ENCODE measurements at regions not wholly inside any gene's neighbourhood (a gene's known extent, or its start where the extent isn't known, plus 50 kb on each side); places are given as distances from the start of the nearest gene placed in this dataset.

GRCh38 chr2:139369423-139370409 lies 589.5 kb upstream of the NXPH2 start:
- no peak for TF ChIP-seq USF1 (IDR thresholded peaks at IDR 0.05)
- no peak for TF ChIP-seq MAX (IDR thresholded peaks at IDR 0.05)
- TF ChIP-seq TAF1 (IDR thresholded peaks at IDR 0.05; ENCODE audit: low read depth), result no peak
- TF ChIP-seq EP300 (IDR thresholded peaks at IDR 0.05; ENCODE audit: borderline replicate concordance), result no peak
- no peak for TF ChIP-seq RAD21 (IDR thresholded peaks at IDR 0.05; ENCODE audit: low read depth)
- no peak for TF ChIP-seq EGR1 (IDR thresholded peaks at IDR 0.05)
- no peak for TF ChIP-seq CEBPB (IDR thresholded peaks at IDR 0.05)
- no peak for TF ChIP-seq REST (IDR thresholded peaks at IDR 0.05; ENCODE audit: low read depth)

Measured in Ishikawa (cell line).